HEK293 (cell line): ENCODE measurements at regions not wholly inside any gene's neighbourhood (a gene's known extent, or its start where the extent isn't known, plus 50 kb on each side); places are given as distances from the start of the nearest gene placed in this dataset.

Experiments used
- CTCF ChIA-PET: fragments of 350-600 bp; formaldehyde crosslinking; extraction: SDS; loops from one replicate; lab custom pipeline; 2021; ENCODE audit warnings: antibody characterized with exemption; lab: Yijun Ruan, JAX
- POLR2A ChIA-PET: fragments of 300-600 bp; formaldehyde crosslinking; extraction: SDS; loops from one replicate; lab custom pipeline; 2020; ENCODE audit warnings: antibody characterized with exemption, inconsistent platforms; lab: Yijun Ruan, JAX
- H3K27ac ChIP-seq: fragments of 200-500 bp; sonication (Bioruptor generic); 2 replicates; pipeline ENCODE4 v1.5.1; 2014; ENCODE audit warnings: low read depth, low read length, control low read depth, inconsistent platforms; ENCODE audit errors: extremely low read depth
- H3K36me3 ChIP-seq, 2 experiments: fragments of 200-500 bp in 1 of 2; sonication (Bioruptor generic) in 1 of 2; 1 replicate in 1 of 2; 2 replicates in 1 of 2; pipeline ENCODE4 v1.5.1; 2014 to 2017; ENCODE audit warnings: inconsistent platforms in 2 of 2, low read length in 2 of 2; ENCODE audit not compliant: control insufficient read depth in 2 of 2, insufficient read depth in 1 of 2
- H3K4me1 ChIP-seq: fragments of 200-500 bp; sonication (Bioruptor generic); 2 replicates; pipeline ENCODE4 v1.5.1; 2014; ENCODE audit warnings: mild to moderate bottlenecking, low read length, inconsistent platforms; ENCODE audit not compliant: control insufficient read depth, insufficient read depth
- H3K4me3 ChIP-seq: 2 replicates; pipeline ENCODE4 v1.5.1; 2011; ENCODE audit warnings: low read depth, mild to moderate bottlenecking, control low read depth, low read length, moderate library complexity
- H3K9me3 ChIP-seq: fragments of 200-500 bp; sonication (Bioruptor generic); 2 replicates; pipeline ENCODE4 v1.5.1; 2014; ENCODE audit warnings: low read depth, low read length, inconsistent platforms; ENCODE audit not compliant: control insufficient read depth, insufficient read depth
- AEBP2 ChIP-seq: fragments of 450-650 bp; formaldehyde crosslinking; IDR thresholded peaks from 2 replicates; pipeline ENCODE4 v1.5.1; 2016; ENCODE audit warnings: missing biosample characterization, missing genetic modification characterization, borderline replicate concordance
- ELK4 ChIP-seq: IDR thresholded peaks from 2 replicates; pipeline ENCODE4 v1.6.1; 2011; ENCODE audit warnings: mild to moderate bottlenecking, low read depth, low read length, borderline replicate concordance
- GLIS2 ChIP-seq: fragments of 450-650 bp; formaldehyde crosslinking; IDR thresholded peaks from 2 replicates; pipeline ENCODE4 v1.5.1; 2016; ENCODE audit warnings: missing biosample characterization, missing genetic modification characterization
- HOXD13 ChIP-seq: sonication (generic); formaldehyde crosslinking; IDR thresholded peaks from 2 replicates; pipeline ENCODE4 v1.8.0; 2022; ENCODE audit warnings: missing genetic modification reagents, borderline replicate concordance
- MZF1 ChIP-seq: fragments of 450-650 bp; formaldehyde crosslinking; IDR thresholded peaks from 2 replicates; pipeline ENCODE4 v1.5.1; 2017; ENCODE audit warnings: missing biosample characterization, missing genetic modification characterization, borderline replicate concordance
- PRDM6 ChIP-seq: fragments of 450-650 bp; formaldehyde crosslinking; IDR thresholded peaks from 2 replicates; pipeline ENCODE4 v1.5.1; 2017; ENCODE audit warnings: missing biosample characterization, missing genetic modification characterization
- SCRT2 ChIP-seq: fragments of 450-650 bp; formaldehyde crosslinking; IDR thresholded peaks from 2 replicates; pipeline ENCODE4 v1.5.1; 2016; ENCODE audit warnings: missing biosample characterization, missing genetic modification characterization
- TCF7L2 ChIP-seq: IDR thresholded peaks from 2 replicates; pipeline ENCODE4 v1.6.1; 2011; ENCODE audit warnings: low read depth, mild to moderate bottlenecking, inconsistent platforms, low read length, moderate library complexity, borderline replicate concordance
- ZBTB11 ChIP-seq: fragments of 450-650 bp; formaldehyde crosslinking; conservative IDR thresholded peaks from 2 replicates; pipeline ENCODE4 v1.5.1; 2016; ENCODE audit warnings: low read depth, missing biosample characterization, missing genetic modification characterization
- ZBTB17 ChIP-seq: fragments of 450-650 bp; formaldehyde crosslinking; IDR thresholded peaks from 2 replicates; pipeline ENCODE4 v1.5.1; 2016; ENCODE audit warnings: missing biosample characterization, missing genetic modification characterization
- ZFP69B ChIP-seq: fragments of 450-650 bp; formaldehyde crosslinking; IDR thresholded peaks from 2 replicates; pipeline ENCODE4 v1.5.1; 2016; ENCODE audit warnings: missing biosample characterization, missing genetic modification characterization
- ZNF169 ChIP-seq: fragments of 450-650 bp; formaldehyde crosslinking; IDR thresholded peaks from 2 replicates; pipeline ENCODE4 v1.5.1; 2016; ENCODE audit warnings: missing biosample characterization, missing genetic modification characterization
- ZNF184 ChIP-seq: fragments of 450-650 bp; IDR thresholded peaks from 2 replicates; pipeline ENCODE4 v1.5.1; 2018; ENCODE audit warnings: missing biosample characterization, mild to moderate bottlenecking, missing genetic modification characterization
- ZNF202 ChIP-seq: fragments of 450-650 bp; formaldehyde crosslinking; IDR thresholded peaks from 2 replicates; pipeline ENCODE4 v1.5.1; 2016; ENCODE audit warnings: missing biosample characterization, missing genetic modification characterization, borderline replicate concordance
- ZNF23 ChIP-seq: fragments of 450-650 bp; formaldehyde crosslinking; IDR thresholded peaks from 2 replicates; pipeline ENCODE4 v1.5.1; 2016; ENCODE audit warnings: missing biosample characterization, missing genetic modification characterization, borderline replicate concordance
- ZNF292 ChIP-seq: fragments of 450-650 bp; formaldehyde crosslinking; IDR thresholded peaks from 2 replicates; pipeline ENCODE4 v1.5.1; 2016; ENCODE audit warnings: low read depth, missing biosample characterization, missing genetic modification characterization, borderline replicate concordance
- ZNF302 ChIP-seq: fragments of 450-650 bp; formaldehyde crosslinking; IDR thresholded peaks from 2 replicates; pipeline ENCODE4 v1.5.1; 2016; ENCODE audit warnings: missing biosample characterization, missing genetic modification characterization, low read depth
- ZNF366 ChIP-seq: fragments of 450-650 bp; formaldehyde crosslinking; conservative IDR thresholded peaks from 2 replicates; pipeline ENCODE4 v1.5.1; 2016; ENCODE audit warnings: missing biosample characterization, missing genetic modification characterization
- ZNF394 ChIP-seq: fragments of 450-650 bp; formaldehyde crosslinking; IDR thresholded peaks from 2 replicates; pipeline ENCODE4 v1.5.1; 2016; ENCODE audit warnings: missing biosample characterization, missing genetic modification characterization, mild to moderate bottlenecking, moderate library complexity, borderline replicate concordance
- ZNF423 ChIP-seq: fragments of 450-650 bp; formaldehyde crosslinking; IDR thresholded peaks from 2 replicates; pipeline ENCODE4 v1.5.1; 2016; ENCODE audit warnings: missing biosample characterization, missing genetic modification characterization
- ZNF747 ChIP-seq: fragments of 450-650 bp; formaldehyde crosslinking; IDR thresholded peaks from 2 replicates; pipeline ENCODE4 v1.5.1; 2016; ENCODE audit warnings: missing biosample characterization, missing genetic modification characterization
- ZNF768 ChIP-seq: fragments of 450-650 bp; formaldehyde crosslinking; IDR thresholded peaks from 2 replicates; pipeline ENCODE4 v1.5.1; 2018; ENCODE audit warnings: missing biosample characterization, mild to moderate bottlenecking, missing genetic modification characterization
- ZSCAN18 ChIP-seq: fragments of 450-650 bp; formaldehyde crosslinking; IDR thresholded peaks from 2 replicates; pipeline ENCODE4 v1.5.1; 2016; ENCODE audit warnings: missing biosample characterization, missing genetic modification characterization

GRCh38 chr4:35793766-35794165, 450.5 kb downstream of the ARAP2 start (continued):
- TF ChIP-seq HOXD13 (no peak), SCRT2 (no peak), ZNF302 (tag by site-specific recombination) (no peak), GLIS2 (tag by site-specific recombination) (no peak), ZBTB11 (tag by site-specific recombination) (no peak), ZNF202 (tag by site-specific recombination) (no peak), ZNF292 (tag by site-specific recombination) (no peak), ZNF423 (tag by site-specific recombination) (no peak), ZNF184 (tag by site-specific recombination) (no peak), ZNF394 (no peak), ZNF23 (tag by site-specific recombination) (no peak), PRDM6 (no peak), ZNF366 (tag by site-specific recombination) (no peak)
- TF ChIP-seq, all 188 proteins: peak for 0

- CTCF ChIA-PET = no interaction called here
- no peak overlapping the region for H3K4me3 ChIP-seq
- POLR2A ChIA-PET = no interaction called here
- no peaks in the 10 kb centered on the region for H3K36me3 ChIP-seq
- H3K9me3 ChIP-seq = no peaks in the 10 kb centered on the region
- no peak overlapping the region for H3K27ac ChIP-seq
- no peak for TF ChIP-seq ZSCAN18 (tag by site-specific recombination)
- no peak for TF ChIP-seq ZBTB17 (tag by site-specific recombination)
- no peak for TF ChIP-seq ZNF747 (tag by site-specific recombination)
- TF ChIP-seq MZF1 (tag by site-specific recombination) = no peak
- TF ChIP-seq ZNF768 (tag by site-specific recombination) = no peak
- no peak for TF ChIP-seq AEBP2 (tag by site-specific recombination)
- TF ChIP-seq TCF7L2 = no peak
- TF ChIP-seq ZNF423 (tag by site-specific recombination) = no peak
- TF ChIP-seq ZFP69B (tag by site-specific recombination) = no peak
- no peak for TF ChIP-seq ELK4
- no peak for TF ChIP-seq ZNF169 (tag by site-specific recombination)
- H3K4me1 ChIP-seq = no peaks in the 10 kb centered on the region
Observed at GRCh38 chr4:35800669-35801068, 443.6 kb downstream of the ARAP2 start.
